DMS153 (cell line): ENCODE measurements at regions not wholly inside any gene's neighbourhood (a gene's known extent, or its start where the extent isn't known, plus 50 kb on each side); places are given as distances from the start of the nearest gene placed in this dataset.

ENCODE experiments used
- DNase-seq: peaks from one replicate; lab custom pipeline; 2025; lab: John Stamatoyannopoulos, UW

DNA sequence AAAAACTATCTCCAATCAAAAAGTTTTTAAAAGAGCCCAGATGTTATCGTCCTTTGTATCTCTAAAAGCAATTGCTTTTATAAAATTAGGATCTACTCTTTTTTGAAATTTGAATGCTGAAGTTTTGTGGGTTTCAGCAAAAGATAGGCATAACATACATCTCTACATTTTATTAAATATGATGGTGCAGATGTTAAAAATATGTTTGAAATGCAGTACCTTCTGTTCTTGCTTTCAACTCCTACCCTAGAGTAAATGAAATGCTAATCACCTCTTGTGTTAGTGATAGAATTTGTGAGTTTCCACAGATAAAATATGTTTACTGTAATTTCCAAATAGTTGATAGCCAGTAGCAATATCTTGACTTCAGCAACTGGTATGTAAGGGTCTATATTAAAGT, 95.7 kb upstream of the VPREB1 start:
- no peak for DNase-seq

DNA sequence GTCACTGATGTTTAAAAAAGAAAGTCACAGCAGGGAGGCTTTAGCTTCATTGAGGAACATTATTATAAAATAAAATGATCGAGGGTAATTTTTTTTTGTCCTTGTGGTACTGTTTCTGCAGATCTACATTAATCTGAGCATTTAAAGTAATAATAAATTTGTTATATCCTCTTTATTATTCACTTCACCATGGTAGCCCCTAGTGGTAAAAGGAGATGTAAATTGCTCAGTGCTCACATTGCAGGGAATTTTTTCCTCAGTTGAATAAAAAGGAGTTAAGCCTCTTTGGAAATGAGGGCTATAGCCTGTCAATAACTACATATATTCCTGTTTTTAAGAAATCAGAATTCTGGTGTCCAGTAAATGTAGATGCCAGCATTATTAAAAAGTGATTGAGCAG, 99.7 kb upstream of the VPREB1 start:
- no peak for DNase-seq

DNA sequence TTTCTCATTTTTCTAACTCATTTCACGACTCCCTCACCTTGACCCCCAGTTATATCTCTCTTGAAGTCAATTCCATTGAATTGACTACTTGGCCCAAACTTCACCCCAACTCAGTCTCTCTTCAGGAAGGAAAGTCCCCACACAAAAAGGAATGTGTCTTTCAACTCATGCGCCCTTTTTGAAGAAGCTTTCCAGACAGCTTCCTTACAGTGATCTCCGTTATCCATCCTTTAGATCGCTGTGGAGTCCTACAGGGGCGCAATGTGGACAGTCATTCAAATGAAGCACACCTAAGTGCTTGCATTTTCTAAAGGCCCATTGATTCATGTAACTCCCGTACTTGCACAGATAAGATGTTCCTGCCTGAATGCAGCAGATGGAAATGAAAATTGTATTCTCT, 101.1 kb upstream of the VPREB1 start:
- DNase-seq: no peak

DNA sequence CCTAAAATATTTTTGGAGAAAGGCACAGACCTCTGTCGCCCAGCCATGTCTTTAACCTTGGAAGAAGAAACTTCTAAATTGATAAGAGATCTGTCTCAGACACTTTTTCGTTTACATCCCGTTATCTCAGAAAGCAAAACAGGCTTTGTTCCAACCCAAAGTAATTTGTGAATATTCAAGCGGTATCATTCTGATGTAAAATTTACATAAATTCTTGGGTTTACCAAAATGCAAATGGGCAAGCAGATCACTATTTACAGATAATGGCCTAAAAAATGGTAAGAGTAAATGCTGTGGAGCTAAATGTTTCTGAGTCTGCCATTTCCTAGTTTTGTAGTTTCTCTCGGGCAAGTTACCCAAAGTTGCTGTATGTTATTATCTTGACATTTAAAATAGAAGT, 101.9 kb upstream of the VPREB1 start:
- DNase-seq: no peak

DNA sequence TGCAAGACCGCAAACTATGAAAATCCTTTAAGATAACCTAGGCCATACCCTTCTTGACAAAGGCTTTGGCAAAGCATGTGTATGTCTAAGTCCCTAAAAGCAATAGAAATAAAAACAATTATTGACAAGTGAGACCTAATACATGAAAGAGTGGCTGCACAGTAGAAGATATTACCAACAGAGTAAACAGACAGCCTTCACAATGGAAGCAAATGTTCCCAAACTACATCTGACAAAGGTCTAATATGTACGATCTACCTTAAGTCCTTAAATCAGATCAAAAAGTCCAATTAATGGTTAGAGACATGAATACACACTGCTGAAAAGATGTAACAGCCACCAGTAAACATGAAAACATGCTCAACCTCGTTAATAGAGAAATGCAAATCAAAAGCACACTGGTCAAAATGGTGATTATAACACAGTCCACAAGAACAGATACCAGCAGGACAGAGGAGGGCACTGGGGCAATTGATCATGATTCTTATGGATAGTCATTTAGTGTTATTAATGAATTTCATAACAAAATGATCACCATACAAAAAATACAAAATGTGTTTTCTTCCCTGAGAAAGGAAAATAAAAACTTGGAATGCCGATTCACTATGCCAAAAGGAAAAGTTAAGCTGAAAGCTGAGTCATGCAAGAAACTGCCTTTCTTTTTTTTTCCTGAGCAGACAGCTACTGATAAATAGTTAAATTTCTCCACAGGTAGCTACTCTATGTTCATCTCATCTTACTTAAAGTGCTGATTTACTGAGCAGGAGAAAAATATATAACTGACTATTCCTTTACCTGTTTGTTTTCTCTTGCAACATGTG, 102.6 kb upstream of the VPREB1 start:
- DNase-seq: no peak

DNA sequence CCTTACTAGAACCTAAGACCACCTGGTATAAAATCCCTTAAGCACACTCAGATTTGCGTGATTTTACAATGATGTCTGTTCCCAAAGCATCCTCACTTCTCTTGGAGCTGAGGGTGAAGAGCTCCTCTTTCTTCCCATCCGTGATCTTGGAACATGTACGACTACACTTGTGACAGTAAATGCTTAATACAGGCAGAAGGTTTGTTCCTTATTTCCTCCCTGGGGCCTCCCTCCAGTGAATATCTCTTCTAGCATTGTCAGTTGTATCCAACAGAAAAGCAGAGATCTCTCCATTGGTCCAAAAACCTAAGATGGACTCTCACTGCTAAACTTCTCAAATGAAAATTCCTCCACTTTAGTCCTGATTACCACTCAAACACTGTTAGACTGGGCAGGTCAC, 103.6 kb upstream of the VPREB1 start:
- DNase-seq: no peak

DNA sequence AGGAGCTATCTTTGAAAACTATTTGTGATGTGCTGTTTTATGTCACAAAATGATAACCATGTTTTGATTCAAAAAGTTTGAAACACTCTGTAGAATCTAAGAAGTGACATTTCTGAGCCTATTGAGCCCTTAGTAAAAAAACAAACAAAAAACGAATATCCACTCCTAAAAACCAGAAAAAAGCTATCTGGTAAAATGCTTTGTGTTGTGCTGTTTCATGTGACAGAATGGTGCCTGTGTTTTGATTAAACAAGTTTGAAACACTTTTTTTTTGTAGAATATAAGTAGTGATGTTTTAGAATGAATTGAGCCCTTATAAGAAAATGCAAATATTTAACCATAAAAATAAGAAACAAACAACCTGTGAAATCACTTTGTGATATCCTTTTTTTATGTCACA, 105.2 kb upstream of the VPREB1 start:
- DNase-seq: no peak

DNA sequence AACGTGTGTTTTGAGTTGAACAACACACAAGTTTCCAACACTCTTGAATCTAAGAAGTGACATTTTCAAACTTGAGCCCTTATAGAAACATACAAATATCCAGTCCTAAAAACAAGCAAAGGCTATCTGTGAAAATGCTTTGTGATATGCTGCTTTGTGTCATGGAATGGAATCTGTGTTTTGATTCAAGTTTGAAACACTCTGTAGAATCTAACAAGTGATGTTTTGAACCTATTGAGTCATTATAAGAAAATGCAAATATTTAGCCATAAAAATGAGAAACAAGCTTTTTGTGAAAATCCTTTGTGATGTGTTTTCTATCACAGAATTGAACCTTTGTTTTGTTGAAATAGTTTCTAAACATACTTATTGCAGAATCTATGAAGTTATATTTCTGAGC, 105.7 kb upstream of the VPREB1 start:
- no peak for DNase-seq

DNA sequence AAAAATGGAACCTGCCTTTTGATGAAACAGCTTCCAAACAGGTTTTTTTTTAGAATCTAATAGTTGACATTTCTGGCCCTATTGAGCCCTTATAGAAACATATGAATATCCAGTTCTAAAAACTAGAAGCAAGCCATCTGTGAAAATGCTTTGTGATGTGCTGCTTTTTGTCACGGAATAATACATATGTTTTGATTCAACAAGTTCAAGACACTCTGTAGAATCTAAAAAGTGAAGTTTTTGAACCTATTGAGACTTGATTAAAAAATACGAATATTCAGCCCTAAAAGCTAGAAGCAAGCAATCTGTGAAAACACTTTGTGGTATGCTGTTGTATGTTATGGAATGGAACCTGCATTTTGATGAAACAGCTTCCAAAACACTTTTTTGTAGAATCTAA, 106.7 kb upstream of the VPREB1 start:
- no peak for DNase-seq

DNA sequence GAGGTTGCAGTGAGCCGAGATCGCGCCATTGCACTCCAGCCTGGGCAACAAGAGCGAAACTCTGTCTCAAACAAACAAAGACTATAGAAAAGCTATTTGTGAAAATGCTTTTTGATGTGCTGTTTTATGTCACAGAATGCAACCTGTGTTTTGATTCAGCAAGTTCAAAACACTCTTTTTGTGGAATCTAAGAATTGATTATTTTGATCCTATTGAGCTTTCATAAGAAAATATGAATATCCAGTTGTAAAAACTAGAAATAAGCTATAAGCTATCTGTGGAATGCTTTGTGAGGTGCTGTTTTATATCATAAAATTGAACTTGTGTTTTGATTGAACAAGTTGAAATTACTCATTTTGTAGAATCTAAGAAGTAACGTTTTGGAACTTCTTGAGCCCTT, 110.7 kb upstream of the VPREB1 start:
- no peak for DNase-seq

DNA sequence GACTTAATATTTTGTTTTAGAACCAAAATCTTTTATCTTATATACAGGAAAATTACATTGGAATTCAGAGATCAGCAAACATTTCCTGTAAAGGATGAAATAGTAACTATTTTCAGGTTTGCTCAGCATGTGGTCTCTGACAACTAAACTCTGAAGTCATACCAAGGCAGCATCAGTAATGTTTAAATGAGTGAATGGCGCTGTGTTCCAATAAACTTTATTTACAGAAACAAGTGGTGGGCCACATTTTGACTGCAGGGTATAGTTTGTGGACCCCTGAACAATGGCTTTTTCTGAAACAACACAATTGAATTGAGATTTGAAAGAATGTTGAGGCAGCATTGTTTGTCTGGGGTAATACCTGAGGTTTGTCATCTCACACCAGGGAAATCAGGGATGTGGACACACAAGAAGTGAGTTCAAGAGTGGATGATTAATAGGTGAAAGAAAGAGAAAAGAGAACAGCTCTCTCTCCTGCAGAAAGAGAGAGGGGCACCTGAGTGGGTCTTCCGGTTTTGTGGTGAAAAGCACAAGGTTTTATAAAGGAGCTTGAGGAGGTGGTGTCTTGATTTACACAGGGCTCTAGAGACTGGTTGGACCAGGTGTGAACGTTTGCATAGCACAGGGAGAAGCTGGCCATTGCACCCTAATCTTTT, 113.5 kb upstream of the VPREB1 start:
- DNase-seq: no peak

DNA sequence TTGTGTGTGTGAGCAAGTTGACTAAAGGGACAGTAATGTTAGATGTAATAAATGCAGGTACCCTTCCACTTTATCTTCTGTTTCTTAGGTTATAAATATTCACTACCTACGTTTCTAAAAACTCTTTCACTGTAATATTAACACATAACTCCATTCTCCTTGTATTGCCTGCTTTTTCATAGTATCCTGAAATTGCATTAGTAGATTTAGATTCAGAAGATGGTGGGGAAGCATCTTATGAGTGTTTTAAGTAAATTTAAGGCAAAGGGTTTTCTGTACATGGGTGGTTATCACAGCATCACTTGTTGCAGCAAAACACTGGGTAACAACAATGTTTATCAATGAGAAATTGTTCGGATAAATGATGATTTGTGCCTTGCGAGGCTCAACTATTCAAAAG, 115.2 kb upstream of the VPREB1 start:
- no peak for DNase-seq

DNA sequence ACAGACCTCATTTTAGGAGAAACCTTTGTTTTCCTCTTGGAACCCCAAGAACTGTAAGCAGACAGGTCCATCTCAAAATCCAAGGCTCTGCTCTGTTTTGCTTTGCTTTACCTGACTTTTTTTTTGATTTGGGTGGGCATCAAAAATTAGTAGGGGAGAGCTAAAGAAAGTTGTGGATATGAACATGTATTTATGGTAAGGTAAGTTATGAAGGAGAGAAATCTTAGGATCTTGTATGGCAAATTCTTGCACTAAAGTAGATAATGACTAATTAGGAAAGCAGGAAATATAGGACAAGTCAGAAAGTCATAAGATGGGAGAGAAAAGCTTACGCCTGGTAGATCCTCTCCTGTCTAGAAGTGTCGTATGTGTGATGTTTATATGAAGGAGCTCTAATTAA, 116.1 kb upstream of the VPREB1 start:
- DNase-seq: no peak

DNA sequence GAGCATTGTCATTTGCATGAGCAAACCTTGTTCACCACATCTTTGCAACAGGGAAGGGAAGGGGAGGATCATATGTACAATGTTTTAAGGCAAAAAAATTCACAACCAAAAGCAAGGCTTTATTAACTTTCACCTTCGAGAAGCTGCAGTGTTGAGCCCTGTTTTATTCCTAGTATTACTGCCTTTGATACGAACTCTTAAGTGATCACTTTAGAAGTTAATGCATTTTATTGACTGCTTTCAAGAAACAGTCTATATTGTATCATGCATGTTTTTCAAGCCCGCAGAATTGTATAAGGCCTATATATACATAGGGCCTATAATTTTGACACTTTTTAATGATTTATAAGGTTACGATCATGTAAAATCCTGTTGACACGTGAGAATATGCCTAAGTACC, 117.5 kb upstream of the VPREB1 start:
- no peak for DNase-seq

DNA sequence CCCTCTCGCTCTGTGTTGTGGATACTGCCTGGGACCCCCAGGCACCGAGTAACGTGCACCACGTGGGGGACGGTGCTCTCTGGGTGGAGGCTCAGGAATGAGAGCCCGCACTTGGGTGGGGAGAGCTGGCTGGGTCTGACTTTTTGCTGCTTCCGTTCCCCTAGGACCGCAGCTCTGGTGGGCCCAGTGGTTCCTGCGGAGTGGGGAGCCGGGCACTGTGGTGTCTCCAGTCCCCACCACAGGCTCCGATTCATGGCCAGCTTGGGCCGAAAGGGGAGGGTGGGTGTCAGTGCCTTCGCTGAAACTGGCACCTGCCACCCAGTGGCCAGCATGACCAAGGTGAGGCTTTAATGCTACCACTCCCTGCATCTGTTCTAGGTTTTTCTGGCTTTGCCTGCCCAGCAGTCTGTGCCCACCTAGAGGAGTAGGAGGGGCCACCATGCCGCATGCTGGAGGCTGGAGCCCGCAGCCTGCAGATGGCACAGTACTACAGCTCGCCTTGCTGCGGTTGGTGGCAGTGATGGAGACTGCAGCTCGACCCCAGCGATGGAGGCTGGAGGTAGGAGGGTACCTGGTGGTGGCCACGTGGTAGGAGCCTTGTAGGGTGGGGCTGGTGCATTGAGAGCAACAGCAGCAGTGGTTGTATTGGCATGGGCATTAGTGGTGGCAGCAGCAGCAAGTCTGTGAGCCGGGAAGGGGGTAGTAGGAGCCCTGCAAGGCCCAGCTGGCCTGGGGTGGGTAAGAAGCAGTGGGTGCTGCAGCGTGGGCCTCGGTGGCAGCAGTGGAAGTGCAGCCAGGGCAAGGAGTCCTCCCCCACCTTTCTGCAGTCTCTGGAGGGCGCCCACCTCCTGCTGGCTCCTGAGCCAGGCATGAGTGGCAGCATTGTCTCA, 118.8 kb upstream of the VPREB1 start:
- no peak for DNase-seq

DNA sequence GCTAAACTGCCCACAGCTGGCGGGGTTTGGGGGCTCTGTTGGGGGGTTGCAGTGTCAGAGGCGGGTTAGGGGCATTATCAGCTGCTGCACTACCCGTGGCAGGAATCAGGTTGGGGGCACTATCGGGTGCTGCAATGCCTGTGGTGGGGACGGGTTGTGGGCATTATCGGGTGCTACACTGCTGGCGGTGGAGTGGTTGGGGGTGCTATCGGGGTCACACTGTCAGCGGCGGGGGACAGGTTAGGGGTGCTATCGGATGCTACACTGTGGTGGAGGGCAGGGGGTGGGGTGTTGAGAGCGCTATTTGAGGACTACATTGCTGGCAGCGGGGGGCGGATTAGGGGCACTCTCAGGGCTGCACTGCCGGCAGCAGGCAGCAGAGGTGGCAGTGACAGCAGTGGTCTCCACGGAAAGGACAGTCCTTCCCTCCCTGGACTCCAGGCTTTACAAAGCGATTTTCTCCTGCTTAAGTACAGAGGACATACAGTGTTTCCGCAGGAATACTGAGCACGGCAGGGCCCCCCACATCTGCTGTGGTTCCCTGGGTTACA, 119.5 kb upstream of the VPREB1 start:
- DNase-seq: no peak

DNA sequence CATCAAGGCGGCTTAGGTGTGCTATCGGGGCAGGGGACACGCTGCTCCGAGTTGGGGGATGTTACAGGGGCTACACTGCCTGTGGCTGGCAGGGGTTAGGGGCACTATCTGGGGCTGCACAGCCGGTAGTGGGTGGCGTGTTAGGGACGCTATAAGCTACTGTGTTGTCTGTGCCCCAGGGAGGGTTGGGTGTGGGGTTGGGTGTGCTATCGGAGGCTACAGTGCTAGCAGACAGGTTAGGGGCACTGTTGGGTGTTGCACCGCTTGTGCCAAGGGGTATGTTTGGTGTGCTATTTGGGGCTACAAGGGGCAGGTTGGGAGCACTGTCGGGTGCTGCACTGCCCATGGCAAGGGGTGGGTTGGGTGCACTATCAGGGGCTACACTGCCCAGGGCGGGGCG, 120.2 kb upstream of the VPREB1 start:
- DNase-seq: no peak

DNA sequence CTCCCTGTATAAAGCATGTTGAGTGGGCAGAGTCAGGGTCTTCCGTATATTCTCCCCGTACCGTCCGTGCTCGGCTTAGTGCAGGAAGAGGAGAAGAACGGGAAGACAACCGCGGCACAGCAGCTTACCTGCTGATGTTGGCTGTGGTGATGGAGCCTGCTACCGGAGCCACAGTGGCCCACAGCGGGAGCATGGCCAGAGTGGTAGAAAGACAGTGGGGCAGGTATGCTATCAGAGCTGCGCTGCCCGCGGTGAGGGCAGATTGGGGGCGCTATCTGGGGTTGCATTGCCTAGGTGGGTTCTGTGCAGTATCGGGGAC, 120.7 kb upstream of the VPREB1 start:
- no peak for DNase-seq

DNA sequence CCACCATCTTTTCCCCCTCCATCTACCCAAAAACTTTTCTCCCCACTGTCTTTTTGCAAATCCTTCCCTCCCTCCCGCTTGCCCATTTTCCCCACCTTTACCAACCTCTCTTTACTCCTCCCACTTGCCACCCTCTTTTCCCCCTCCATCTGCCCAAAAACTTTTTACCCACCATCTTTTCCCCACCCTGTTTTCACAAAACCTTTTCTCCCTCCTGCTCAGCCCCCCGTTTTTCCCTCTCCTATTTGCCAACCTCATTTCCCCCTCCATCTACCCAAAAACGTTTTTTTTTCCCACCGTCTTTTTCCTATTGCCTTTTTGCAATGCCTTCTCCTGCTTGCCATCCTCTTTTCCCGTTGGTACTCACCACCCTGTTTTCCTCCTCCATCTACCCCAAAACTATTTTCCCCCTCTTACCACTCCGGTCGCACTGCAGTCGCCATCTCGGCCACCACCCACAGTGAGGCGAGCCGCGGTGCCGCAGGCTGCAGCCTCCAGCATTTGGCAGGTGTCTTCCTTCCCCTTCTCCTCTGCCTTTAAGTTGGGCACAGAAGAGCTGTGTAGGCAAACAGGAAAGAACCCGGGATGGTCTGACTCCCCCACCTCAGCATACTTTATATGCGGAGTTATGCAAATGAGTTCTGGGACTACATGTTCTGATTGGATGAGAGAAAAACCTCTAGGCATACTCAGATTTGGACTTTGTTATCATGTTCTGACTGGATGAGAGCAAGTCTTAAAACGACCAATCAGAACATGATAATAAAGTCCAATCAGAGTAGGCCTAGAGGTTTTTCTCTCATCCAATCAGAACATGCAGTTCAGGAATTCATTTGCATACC, 121.2 kb upstream of the VPREB1 start:
- DNase-seq: no peak

DNA sequence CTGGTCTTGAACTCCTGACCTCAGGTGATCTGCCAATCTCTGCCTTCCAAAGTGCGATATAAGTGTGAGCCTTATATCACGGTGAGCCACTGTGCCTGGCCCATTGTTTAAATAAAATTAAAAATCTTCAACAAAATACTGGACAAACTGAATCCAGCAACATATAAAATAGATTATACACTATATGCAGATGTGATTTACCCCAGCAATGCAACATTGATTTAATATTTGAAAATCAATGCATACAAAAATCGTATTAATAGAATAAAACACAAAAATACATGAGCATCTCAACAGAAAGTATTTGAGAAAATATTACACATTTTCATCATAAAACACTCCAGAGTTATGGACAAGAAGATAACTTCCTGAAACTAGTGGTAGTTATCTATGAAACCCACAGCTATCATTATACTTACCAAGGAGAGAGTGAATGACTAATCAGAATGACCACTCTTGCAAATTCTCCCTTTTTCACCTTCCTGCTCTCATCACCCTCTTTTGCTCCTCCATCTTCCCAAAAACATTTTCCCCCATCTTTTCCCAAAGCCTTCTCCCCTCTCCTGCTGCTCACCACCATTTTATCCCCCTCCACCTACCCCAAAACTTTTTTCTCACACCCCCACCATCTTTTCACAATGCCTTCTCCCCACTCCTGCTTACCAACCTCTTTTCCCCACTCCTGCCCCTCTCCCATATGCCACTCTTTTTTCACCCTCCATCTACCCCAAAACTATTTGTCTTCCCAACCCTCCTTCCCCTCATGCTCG, 122.1 kb upstream of the VPREB1 start:
- no peak for DNase-seq

DNA sequence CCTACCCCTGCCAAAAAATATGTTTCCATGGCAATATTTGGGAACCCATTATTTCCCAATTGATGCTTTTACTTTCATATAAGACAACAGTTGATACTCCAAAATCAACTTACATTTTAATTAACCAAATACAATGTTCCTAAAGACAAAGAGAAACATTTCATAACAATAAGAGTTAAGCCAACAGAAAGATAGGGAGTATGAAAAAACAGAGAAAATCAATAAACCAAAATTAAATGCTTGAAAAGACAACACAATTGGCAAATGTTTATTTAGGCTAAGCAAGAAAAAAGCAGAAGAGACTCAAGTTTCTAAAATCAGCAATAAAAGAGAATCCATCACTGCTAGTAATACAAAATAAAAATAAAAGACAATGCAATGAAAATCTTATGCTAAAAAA, 123.1 kb upstream of the VPREB1 start:
- no peak for DNase-seq
